Activated CD4-positive, alpha-beta T cell treated with anti-CD3 and anti-CD28 coated beads, Interleukin-2, Interleukin-4, amounts not matched to agents 100 ng/mL and 50 ng/mL, durations not matched to agents 16 hours and 8 hours (primary cell): ENCODE measurements at regions not wholly inside any gene's neighbourhood (a gene's known extent, or its start where the extent isn't known, plus 50 kb on each side); places are given as distances from the start of the nearest gene placed in this dataset.
"Not testable (repeated sequence)": the region's sequence is repeated elsewhere in the genome, so short reads cannot be mapped to it uniquely, and the experiment has no call there.

Experiments
- DNase-seq: peaks from one replicate; pipeline ENCODE4 v3.0.0-alpha.2; 2020; ENCODE audit warnings: low spot score

GRCh38 chr21:27061770-27062169 lies 94.9 kb upstream of the ADAMTS5 start:
- no peak for DNase-seq

- DNase-seq: no peak
Observed at GRCh38 chr21:27060190-27060589, 93.3 kb upstream of the ADAMTS5 start.

- no peak for DNase-seq
Observed at GRCh38 chr21:27058673-27059605, 92.1 kb upstream of the ADAMTS5 start.

GRCh38 chr21:27057997-27058396 lies 91.1 kb upstream of the ADAMTS5 start:
- DNase-seq: no peak

GRCh38 chr21:27047658-27048314 lies 80.9 kb upstream of the ADAMTS5 start:
- DNase-seq: no peak

GRCh38 chr21:27047283-27047657 lies 80.4 kb upstream of the ADAMTS5 start:
- DNase-seq: no peak

- DNase-seq: no peak
Observed at GRCh38 chr21:27045281-27045985, 78.5 kb upstream of the ADAMTS5 start.

- DNase-seq: no peak
Observed at GRCh38 chr21:27043377-27043776, 76.5 kb upstream of the ADAMTS5 start.

GRCh38 chr21:27040738-27041469 lies 74.0 kb upstream of the ADAMTS5 start:
- DNase-seq: no peak

- no peak for DNase-seq
Observed at GRCh38 chr21:27036736-27037301, 69.9 kb upstream of the ADAMTS5 start.

- DNase-seq: no peak
Observed at GRCh38 chr21:27035791-27036190, 68.9 kb upstream of the ADAMTS5 start.

- DNase-seq: no peak
Observed at GRCh38 chr21:27034796-27035195, 67.9 kb upstream of the ADAMTS5 start.

GRCh38 chr21:27033471-27033870 lies 66.6 kb upstream of the ADAMTS5 start:
- DNase-seq: no peak

- DNase-seq: no peak
Observed at GRCh38 chr21:27026501-27026900, 59.6 kb upstream of the ADAMTS5 start.

GRCh38 chr21:27025708-27026107 lies 58.8 kb upstream of the ADAMTS5 start:
- not testable (repeated sequence) for DNase-seq

- DNase-seq: no peak
Observed at GRCh38 chr21:27024971-27025370, 58.1 kb upstream of the ADAMTS5 start.

- DNase-seq: no peak
Observed at GRCh38 chr21:27024301-27024700, 57.4 kb upstream of the ADAMTS5 start.

GRCh38 chr21:27023186-27023585 lies 56.3 kb upstream of the ADAMTS5 start:
- DNase-seq: no peak

- DNase-seq: no peak
Observed at GRCh38 chr21:27021801-27022200, 54.9 kb upstream of the ADAMTS5 start.

GRCh38 chr21:27021046-27021445 lies 54.2 kb upstream of the ADAMTS5 start:
- no peak for DNase-seq

GRCh38 chr21:27017246-27017645 lies 50.4 kb upstream of the ADAMTS5 start:
- DNase-seq: no peak
